Esophagus muscularis mucosa (tissue), 4 donors: ENCODE measurements at regions not wholly inside any gene's neighbourhood (a gene's known extent, or its start where the extent isn't known, plus 50 kb on each side); places are given as distances from the start of the nearest gene placed in this dataset.
"Not testable (repeated sequence)": the region's sequence is repeated elsewhere in the genome, so short reads cannot be mapped to it uniquely, and the experiment has no call there.

ENCODE experiments used
- DNase-seq: peaks from one replicate; pipeline ENCODE4 v3.0.0-alpha.2; 2017; ENCODE audit errors: extremely low spot score
- H3K27ac ChIP-seq, 4 donors: fragments of 200-600 bp; sonication (generic); replicated peaks in 1 of 4; 1 replicate in 3 of 4; 2 replicates in 1 of 4; pipeline ENCODE4 v1.5.1; 2016 to 2019; ENCODE audit warnings: mild to moderate bottlenecking in 1 of 4
- H3K27me3 ChIP-seq, 4 donors: fragments of 200-600 bp; sonication (generic); one replicate each; pipeline versions ENCODE4 v1.5.1 to v1.6.0; 2016 to 2019
- H3K36me3 ChIP-seq, 4 donors: fragments of 200-600 bp; sonication (generic); one replicate each; pipeline ENCODE4 v1.5.1; 2016 to 2019
- H3K4me1 ChIP-seq, 4 donors: fragments of 200-600 bp; sonication (generic); one replicate each; pipeline ENCODE4 v1.5.1; 2016 to 2019
- H3K4me3 ChIP-seq, 4 donors: fragments of 200-600 bp; sonication (generic); 1 replicate in 2 of 4; 2 replicates in 2 of 4; pipeline ENCODE4 v1.5.1; 2016 to 2019; ENCODE audit warnings: mild to moderate bottlenecking in 4 of 4, moderate library complexity in 1 of 4
- H3K9me3 ChIP-seq, 4 donors: fragments of 200-600 bp; sonication (generic); 1 replicate in 3 of 4; 2 replicates in 1 of 4; pipeline ENCODE4 v1.5.1; 2016 to 2019
- CTCF ChIP-seq, 3 experiments: fragments of 200-600 bp in 2 of 3; fragments of 450-650 bp in 1 of 3; sonication (generic) in 2 of 3; IDR thresholded peaks; one replicate each; pipeline ENCODE4 v1.5.1; 2017 to 2019; ENCODE audit warnings: antibody characterized with exemption in 3 of 3, mild to moderate bottlenecking in 2 of 3, moderate library complexity in 1 of 3
- EP300 ChIP-seq: sonication (generic); formaldehyde crosslinking; IDR thresholded peaks from one replicate; pipeline ENCODE4 v1.6.1; 2017; ENCODE audit warnings: antibody characterized with exemption
- POLR2A ChIP-seq: fragments of 450-650 bp; IDR thresholded peaks from one replicate; pipeline ENCODE4 v1.6.1; 2017; ENCODE audit warnings: antibody characterized with exemption, moderate library complexity, mild to moderate bottlenecking, low read depth
- POLR2AphosphoS5 ChIP-seq, 2 donors: sonication (generic); formaldehyde crosslinking; IDR thresholded peaks; one replicate each; pipeline ENCODE4 v1.6.1; 2017; ENCODE audit warnings: antibody characterized with exemption in 2 of 2
- WGBS: methylation state at CpG from one replicate; pipeline ENCODE4 v1.1.5; 2018; 5-methylcytosine and 5-hydroxymethylcytosine counted together
- intact Hi-C: fragments of 100-400 bp; cut with DNase I; formaldehyde crosslinking; loops from one replicate; pipeline ENCODE4 v1.15.1; 2023

GRCh38 chr16:26413780-26414179 is 652.9 kb upstream of the C16orf82 start:
- no peaks in the 10 kb centered on the region for H3K36me3 ChIP-seq
- H3K9me3 ChIP-seq = no peaks in the 10 kb centered on the region
- H3K27ac ChIP-seq = no peak overlapping the region
- 53% methylated on average over 3 of the region's 3 CpGs for WGBS
- H3K4me1 ChIP-seq = no peaks in the 10 kb centered on the region
- no peaks in the 10 kb centered on the region for H3K27me3 ChIP-seq
- TF ChIP-seq EP300 (no peak), POLR2A (no peak), CTCF (IDR thresholded peaks at IDR 0.05) (no peak), POLR2AphosphoS5 (IDR thresholded peaks at IDR 0.05) (no peak)
- no peak for DNase-seq
- intact Hi-C loops = no loop called here
- H3K4me3 ChIP-seq = no peak overlapping the region

GRCh38 chr16:26419458-26419857 is 647.3 kb upstream of the C16orf82 start:
- 85% methylated on average over 2 of the region's 8 CpGs for WGBS
- DNase-seq, intact Hi-C loops, H3K4me1 ChIP-seq, H3K27me3 ChIP-seq, H3K27ac ChIP-seq, H3K9me3 ChIP-seq, H3K36me3 ChIP-seq, H3K4me3 ChIP-seq: not testable (repeated sequence)

GRCh38 chr16:26430618-26431017 is 636.1 kb upstream of the C16orf82 start:
- TF ChIP-seq POLR2A = no peak
- TF ChIP-seq POLR2AphosphoS5 (IDR thresholded peaks at IDR 0.05) = no peak
- TF ChIP-seq EP300 = no peak
- TF ChIP-seq CTCF (IDR thresholded peaks at IDR 0.05) = no peak
- 87% methylated on average over 2 of the region's 2 CpGs for WGBS
- Histone ChIP-seq H3K27ac (no peak overlapping the region), H3K27me3 (no peaks in the 10 kb centered on the region), H3K4me1 (no peaks in the 10 kb centered on the region), H3K9me3 (peaks cover 0 to 7% (median 0%) of the 10 kb centered on the region in 4 donors), H3K4me3 (no peak overlapping the region), H3K36me3 (no peaks in the 10 kb centered on the region)
- intact Hi-C loops = no loop called here
- no peak for DNase-seq

GRCh38 chr16:26433807-26434206 is 632.9 kb upstream of the C16orf82 start:
- Histone ChIP-seq H3K36me3 (no peaks in the 10 kb centered on the region), H3K27ac (no peak overlapping the region), H3K4me3 (no peak overlapping the region), H3K27me3 (no peaks in the 10 kb centered on the region), H3K9me3 (peaks cover 0 to 14% (median 3%) of the 10 kb centered on the region in 4 donors), H3K4me1 (no peaks in the 10 kb centered on the region)
- no peak for DNase-seq
- WGBS = 59% methylated on average over 2 of the region's 2 CpGs
- TF ChIP-seq EP300 (no peak), POLR2A (no peak), CTCF (IDR thresholded peaks at IDR 0.05) (no peak), POLR2AphosphoS5 (IDR thresholded peaks at IDR 0.05) (no peak)
- intact Hi-C loops = no loop called here

GRCh38 chr16:26441178-26441577 is 625.5 kb upstream of the C16orf82 start:
- no peak overlapping the region for H3K27ac ChIP-seq
- TF ChIP-seq POLR2A (no peak), POLR2AphosphoS5 (IDR thresholded peaks at IDR 0.05) (no peak), EP300 (no peak), CTCF (IDR thresholded peaks at IDR 0.05) (no peak)
- H3K27me3 ChIP-seq = no peaks in the 10 kb centered on the region
- no peaks in the 10 kb centered on the region for H3K4me1 ChIP-seq
- intact Hi-C loops = no loop called here
- no peak overlapping the region for H3K4me3 ChIP-seq
- 44% methylated on average over 3 of the region's 3 CpGs for WGBS
- no peaks in the 10 kb centered on the region for H3K36me3 ChIP-seq
- H3K9me3 ChIP-seq = peaks cover 0 to 7% (median 3%) of the 10 kb centered on the region in 4 donors
- no peak for DNase-seq
